Adrenal gland (tissue), 9 donors: ENCODE measurements at regions not wholly inside any gene's neighbourhood (a gene's known extent, or its start where the extent isn't known, plus 50 kb on each side); places are given as distances from the start of the nearest gene placed in this dataset.

Experiments used
- DNase-seq, 7 donors: peaks; one replicate each; pipeline ENCODE4 v3.0.0-alpha.2; 2019 to 2020
- H3K27ac ChIP-seq, 5 donors: fragments of 200-600 bp; sonication (generic) in 4 of 5; 1 replicate in 3 of 5; 2 replicates in 2 of 5; pipeline versions ENCODE4 v1.5.1 to v1.8.0; 2016 to 2020; ENCODE audit warnings: mild to moderate bottlenecking in 1 of 5
- H3K27me3 ChIP-seq: fragments of 200-600 bp; 2 replicates; pipeline ENCODE4 v1.8.0; 2021
- H3K36me3 ChIP-seq, 2 donors: fragments of 200-600 bp; replicated peaks in 1 of 2; 1 replicate in 1 of 2; 2 replicates in 1 of 2; pipeline versions ENCODE4 v1.5.1 to v1.8.0; 2018 to 2022
- H3K4me1 ChIP-seq, 2 donors: fragments of 200-600 bp; replicated peaks in 1 of 2; 1 replicate in 1 of 2; 2 replicates in 1 of 2; pipeline versions ENCODE4 v1.5.1 to v1.8.0; 2018 to 2021
- H3K4me3 ChIP-seq, 4 donors: fragments of 200-600 bp; sonication (generic) in 3 of 4; one replicate each; pipeline ENCODE4 v1.5.1; 2016 to 2018
- H3K9me3 ChIP-seq, 3 donors: fragments of 200-600 bp; sonication (generic) in 1 of 3; replicated peaks in 1 of 3; 1 replicate in 2 of 3; 2 replicates in 1 of 3; pipeline versions ENCODE4 v1.5.1 to v1.8.0; 2016 to 2021
- CTCF ChIP-seq, 6 experiments: fragments of 450-650 bp in 4 of 6; fragments of 200-600 bp in 2 of 6; sonication (generic) in 1 of 6; IDR thresholded peaks; 1 replicate in 5 of 6; 2 replicates in 1 of 6; pipeline versions ENCODE4 v1.5.1 to v1.8.0; 2016 to 2021; ENCODE audit warnings: antibody characterized with exemption in 6 of 6, mild to moderate bottlenecking in 2 of 6, moderate library complexity in 1 of 6
- POLR2A ChIP-seq, 2 donors: fragments of 450-650 bp; IDR thresholded peaks; one replicate each; pipeline ENCODE4 v1.6.1; 2017; ENCODE audit warnings: antibody characterized with exemption in 2 of 2, mild to moderate bottlenecking in 2 of 2, moderate library complexity in 1 of 2
- WGBS, 4 donors: extraction: QIAGEN DNeasy Blood & Tissue Kit in 2 of 4; methylation state at CpG; one replicate each; pipeline versions ENCODE4 v1.1.5 to v1.1.7; 2013 to 2017; 5-methylcytosine and 5-hydroxymethylcytosine counted together
- intact Hi-C, 2 donors: fragments of 100-400 bp; cut with DNase I; formaldehyde crosslinking; loops; one replicate each; pipeline versions ENCODE4 v1.14.1 to v1.15.0; 2022 to 2023
- donor health status: healthy with polysubstance abuse.
- donor health status: Bipolar disorder and iron deficiency.
- donor health status: DM: yes; HTN: yes; CAD: no.
- donor health status: DM: no; HTN: no; CAD: no.
- donor health status: DM: no; HTN: no; CAD: no.

- intact Hi-C loops, result no loop called here
- no peak for DNase-seq
- no peak overlapping the region for H3K4me3 ChIP-seq
- WGBS, 4 donors, result 50 to 57% (median 54%) methylated on average over 1 of the region's 1 CpG
- no peak for TF ChIP-seq POLR2A (IDR thresholded peaks at IDR 0.05)
- TF ChIP-seq CTCF (IDR thresholded peaks at IDR 0.05), result no peak
- H3K4me1 ChIP-seq, result no peaks in the 10 kb centered on the region
- H3K27me3 ChIP-seq, result no peaks in the 10 kb centered on the region
- no peak overlapping the region for H3K27ac ChIP-seq
- no peaks in the 10 kb centered on the region for H3K9me3 ChIP-seq
- no peaks in the 10 kb centered on the region for H3K36me3 ChIP-seq
Measured at GRCh38 chr5:40046792-40047191, 622.0 kb upstream of the DAB2 start.

- Histone ChIP-seq H3K4me1 (no peaks in the 10 kb centered on the region), H3K4me3 (no peak overlapping the region), H3K9me3 (no peaks in the 10 kb centered on the region), H3K27ac (no peak overlapping the region), H3K36me3 (no peaks in the 10 kb centered on the region), H3K27me3 (no peaks in the 10 kb centered on the region)
- 58 to 78% (median 66%) methylated on average over 3 of the region's 3 CpGs for WGBS, 4 donors
- intact Hi-C loops, result no loop called here
- no peak for DNase-seq
- TF ChIP-seq POLR2A (IDR thresholded peaks at IDR 0.05), result no peak
- TF ChIP-seq CTCF (IDR thresholded peaks at IDR 0.05), result no peak
Measured at GRCh38 chr5:40045429-40045828, 620.6 kb upstream of the DAB2 start.

- H3K27me3 ChIP-seq, result no peaks in the 10 kb centered on the region
- H3K4me1 ChIP-seq, result no peaks in the 10 kb centered on the region
- intact Hi-C loops, result no loop called here
- no peaks in the 10 kb centered on the region for H3K36me3 ChIP-seq
- no peaks in the 10 kb centered on the region for H3K9me3 ChIP-seq
- DNase-seq, result no peak
- 88 to 92% (median 91%) methylated on average over 8 of the region's 8 CpGs for WGBS, 4 donors
- TF ChIP-seq POLR2A (IDR thresholded peaks at IDR 0.05), result no peak
- no peak overlapping the region for H3K27ac ChIP-seq
- no peak overlapping the region for H3K4me3 ChIP-seq
Measured at GRCh38 chr5:40043916-40044315, 619.1 kb upstream of the DAB2 start.

- H3K9me3 ChIP-seq, result no peaks in the 10 kb centered on the region
- intact Hi-C loops, result no loop called here
- TF ChIP-seq POLR2A (IDR thresholded peaks at IDR 0.05) (no peak), CTCF (IDR thresholded peaks at IDR 0.05) (no peak)
- H3K27ac ChIP-seq, result no peak overlapping the region
- H3K27me3 ChIP-seq, result no peaks in the 10 kb centered on the region
- WGBS, 4 donors, result 81 to 92% (median 90%) methylated on average over 1 of the region's 1 CpG
- H3K36me3 ChIP-seq, result no peaks in the 10 kb centered on the region
- H3K4me1 ChIP-seq, result no peaks in the 10 kb centered on the region
- DNase-seq, result no peak
- no peak overlapping the region for H3K4me3 ChIP-seq
Measured at GRCh38 chr5:40041452-40041851, 616.7 kb upstream of the DAB2 start.

GRCh38 chr5:40037713-40038112 lies 612.9 kb upstream of the DAB2 start:
- H3K9me3 ChIP-seq, result no peaks in the 10 kb centered on the region
- no peak for DNase-seq
- no peaks in the 10 kb centered on the region for H3K4me1 ChIP-seq
- H3K27ac ChIP-seq, result no peak overlapping the region
- TF ChIP-seq CTCF (IDR thresholded peaks at IDR 0.05), result no peak
- TF ChIP-seq POLR2A (IDR thresholded peaks at IDR 0.05), result no peak
- no peaks in the 10 kb centered on the region for H3K36me3 ChIP-seq
- H3K4me3 ChIP-seq, result no peak overlapping the region
- intact Hi-C loops, result no loop called here
- WGBS, 4 donors, result 86 to 91% (median 88%) methylated on average over 2 of the region's 2 CpGs
- H3K27me3 ChIP-seq, result no peaks in the 10 kb centered on the region
